ENCODE measurements at regions not wholly inside any gene's neighbourhood (a gene's known extent, or its start where the extent isn't known, plus 50 kb on each side); places are given as distances from the start of the nearest gene placed in this dataset.

GRCh38 chr13:93098972-93099371 is 127.6 kb upstream of the GPC6 start:
- TF ChIP-seq POLR2A (IDR thresholded peaks at IDR 0.05) (no peak), CTCF (IDR thresholded peaks at IDR 0.05) (no peak), POLR2AphosphoS5 (IDR thresholded peaks at IDR 0.05) (no peak)
